IMR-90 (cell line): ENCODE measurements at regions not wholly inside any gene's neighbourhood (a gene's known extent, or its start where the extent isn't known, plus 50 kb on each side); places are given as distances from the start of the nearest gene placed in this dataset.

Experiments used
- ATAC-seq: fragments of 200-7000 bp; cut with Tn5 transposase; 2 replicates; pipeline ENCODE4 v1.9.1; 2020; ENCODE audit warnings: low read depth, mild to moderate bottlenecking, moderate library complexity
- BruUV-seq: library from RNA; stranded (reverse); fragments of 400-500 nt; replicated peaks from 2 replicates; lab custom pipeline; 2021; lab: Mats Ljungman, UMichigan
- CTCF ChIA-PET: fragments of 300-600 bp; formaldehyde crosslinking; extraction: SDS; loops from one replicate; lab custom pipeline; 2021; ENCODE audit warnings: antibody characterized with exemption; lab: Yijun Ruan, JAX
- POLR2A ChIA-PET: fragments of 300-600 bp; sonication (Branson Sonifier 250); formaldehyde crosslinking; loops from one replicate; lab custom pipeline; 2022; ENCODE audit warnings: antibody characterized with exemption; ENCODE audit not compliant: unreplicated experiment; lab: Charles Lee
- DNase-seq: peaks from one replicate; pipeline ENCODE4 v3.0.0; 2013
- H2AFZ ChIP-seq: replicated peaks from 2 replicates; pipeline ENCODE3; 2013; ENCODE audit warnings: low read length, mild to moderate bottlenecking; ENCODE audit not compliant: poor library complexity
- H2AK5ac ChIP-seq: 2 replicates; pipeline ENCODE4 v1.6.1; 2013; ENCODE audit warnings: low read depth, low read length, inconsistent platforms
- H2AK9ac ChIP-seq: replicated peaks from 2 replicates; pipeline ENCODE3; 2013; ENCODE audit warnings: mild to moderate bottlenecking, low read depth, low read length, moderate library complexity; ENCODE audit not compliant: poor library complexity
- H2BK120ac ChIP-seq: 2 replicates; pipeline ENCODE4 v1.6.1; 2013; ENCODE audit warnings: low read depth, low read length, inconsistent platforms
- H2BK15ac ChIP-seq: 3 replicates; pipeline ENCODE4 v1.6.1; 2013; ENCODE audit warnings: low read depth, low read length, inconsistent platforms
- H2BK20ac ChIP-seq: 2 replicates; pipeline ENCODE4 v1.6.1; 2013; ENCODE audit warnings: low read depth, mild to moderate bottlenecking, inconsistent platforms, low read length, moderate library complexity
- H2BK5ac ChIP-seq: 2 replicates; pipeline ENCODE4 v1.6.1; 2013; ENCODE audit warnings: mild to moderate bottlenecking, low read depth, low read length, inconsistent platforms; ENCODE audit not compliant: poor library complexity, severe bottlenecking
- H3K14ac ChIP-seq: replicated peaks from 2 replicates; pipeline ENCODE4 v1.6.1; 2013; ENCODE audit warnings: low read depth, low read length, inconsistent platforms
- H3K18ac ChIP-seq: 2 replicates; pipeline ENCODE4 v1.6.1; 2013; ENCODE audit warnings: low read depth, low read length, control low read depth
- H3K23ac ChIP-seq: 2 replicates; pipeline ENCODE4 v1.6.1; 2013; ENCODE audit warnings: low read depth, low read length, inconsistent platforms
- H3K27ac ChIP-seq: 2 replicates; pipeline ENCODE4 v1.5.1; 2013; ENCODE audit warnings: mild to moderate bottlenecking, control low read depth, low read length; ENCODE audit not compliant: insufficient read depth
- H3K27me3 ChIP-seq: 2 replicates; pipeline ENCODE4 v1.6.1; 2013; ENCODE audit warnings: low read length; ENCODE audit not compliant: control insufficient read depth, insufficient read depth
- H3K36me3 ChIP-seq: 2 replicates; pipeline ENCODE4 v1.6.1; 2013; ENCODE audit warnings: low read length, mixed read lengths; ENCODE audit not compliant: control insufficient read depth, insufficient read depth
- H3K4ac ChIP-seq: 2 replicates; pipeline ENCODE4 v1.6.1; 2013; ENCODE audit warnings: low read depth, low read length, inconsistent platforms
- H3K4me1 ChIP-seq: 2 replicates; pipeline ENCODE4 v1.6.1; 2013; ENCODE audit warnings: low read length, mixed read lengths; ENCODE audit not compliant: control insufficient read depth, insufficient read depth
- H3K4me2 ChIP-seq: 2 replicates; pipeline ENCODE4 v1.6.1; 2013; ENCODE audit warnings: low read depth, mild to moderate bottlenecking, control low read depth, low read length, moderate library complexity
- H3K4me3 ChIP-seq: 2 replicates; pipeline ENCODE4 v1.5.1; 2013; ENCODE audit warnings: low read depth, mild to moderate bottlenecking, control low read depth, low read length, moderate library complexity; ENCODE audit not compliant: insufficient read depth
- H3K56ac ChIP-seq: 2 replicates; pipeline ENCODE4 v1.6.1; 2013; ENCODE audit warnings: low read length, inconsistent platforms; ENCODE audit not compliant: insufficient read depth; ENCODE audit errors: extremely low read depth
- H3K79me1 ChIP-seq, 2 experiments: 2 replicates each; pipeline ENCODE4 v1.6.1; 2013; ENCODE audit warnings: low read length in 2 of 2, inconsistent platforms in 1 of 2, low read depth in 1 of 2
- H3K9ac ChIP-seq: 2 replicates; pipeline ENCODE4 v1.6.1; 2013; ENCODE audit warnings: low read depth, low read length, control low read depth
- H3K9me1 ChIP-seq: 2 replicates; pipeline ENCODE4 v1.6.1; 2013; ENCODE audit warnings: low read length, inconsistent platforms; ENCODE audit not compliant: insufficient read depth
- H3K9me3 ChIP-seq: 2 replicates; pipeline ENCODE4 v1.6.1; 2013; ENCODE audit warnings: low read length; ENCODE audit not compliant: control insufficient read depth, insufficient read depth
- H4K20me1 ChIP-seq: 2 replicates; pipeline ENCODE4 v1.6.1; 2013; ENCODE audit warnings: low read length, inconsistent platforms; ENCODE audit not compliant: insufficient read depth
- H4K5ac ChIP-seq: 2 replicates; pipeline ENCODE4 v1.6.1; 2013; ENCODE audit warnings: mild to moderate bottlenecking, low read depth, low read length, control low read depth
- H4K8ac ChIP-seq, 2 experiments: 2 replicates each; pipeline ENCODE4 v1.6.1; 2013; ENCODE audit warnings: low read depth in 2 of 2, low read length in 2 of 2, control low read depth in 1 of 2, inconsistent platforms in 1 of 2
- H4K91ac ChIP-seq: 2 replicates; pipeline ENCODE4 v1.6.1; 2013; ENCODE audit warnings: low read depth, low read length, inconsistent platforms; ENCODE audit not compliant: insufficient read depth
- BHLHE40 ChIP-seq: fragments of 150-350 bp; IDR thresholded peaks from 2 replicates; pipeline ENCODE4 v1.6.1; 2016; ENCODE audit warnings: mild to moderate bottlenecking, low read depth, low read length
- CEBPB ChIP-seq: IDR thresholded peaks from 2 replicates; pipeline ENCODE4 v1.6.1; 2012; ENCODE audit warnings: low read depth, low read length, improper control_type of control experiment
- CHD1 ChIP-seq: IDR thresholded peaks from 2 replicates; pipeline ENCODE4 v1.6.1; 2012; ENCODE audit warnings: low read depth, low read length, improper control_type of control experiment
- ELK1 ChIP-seq: fragments of 150-350 bp; IDR thresholded peaks from 2 replicates; pipeline ENCODE4 v1.6.1; 2016; ENCODE audit warnings: low read depth, mild to moderate bottlenecking, low read length, moderate library complexity, borderline replicate concordance
- FOS ChIP-seq: fragments of 150-350 bp; IDR thresholded peaks from 2 replicates; pipeline ENCODE4 v1.6.1; 2016; ENCODE audit warnings: low read depth, low read length
- MAFK ChIP-seq: IDR thresholded peaks from 2 replicates; pipeline ENCODE4 v1.6.1; 2012; ENCODE audit warnings: low read depth, low read length, improper control_type of control experiment
- MAZ ChIP-seq: IDR thresholded peaks from 2 replicates; pipeline ENCODE4 v1.6.1; 2012; ENCODE audit warnings: low read depth, mild to moderate bottlenecking, low read length, improper control_type of control experiment, moderate library complexity, borderline replicate concordance
- MXI1 ChIP-seq: IDR thresholded peaks from 2 replicates; pipeline ENCODE4 v1.6.1; 2012; ENCODE audit warnings: low read depth, mild to moderate bottlenecking, low read length, moderate library complexity, borderline replicate concordance
- NFE2L2 ChIP-seq: fragments of 150-350 bp; IDR thresholded peaks from 2 replicates; pipeline ENCODE4 v1.6.1; 2016; ENCODE audit warnings: low read depth, mild to moderate bottlenecking, low read length
- POLR2A ChIP-seq: IDR thresholded peaks from 2 replicates; pipeline ENCODE4 v1.6.1; 2012; ENCODE audit warnings: mild to moderate bottlenecking, low read depth, low read length
- RAD21 ChIP-seq: IDR thresholded peaks from 2 replicates; pipeline ENCODE4 v1.6.1; 2012; ENCODE audit warnings: low read length, improper control_type of control experiment
- RCOR1 ChIP-seq: IDR thresholded peaks from 2 replicates; pipeline ENCODE4 v1.6.1; 2012; ENCODE audit warnings: mild to moderate bottlenecking, low read length, improper control_type of control experiment; ENCODE audit not compliant: insufficient replicate concordance
- RFX5 ChIP-seq: IDR thresholded peaks from 2 replicates; pipeline ENCODE4 v1.8.0; 2012; ENCODE audit warnings: low read depth, mild to moderate bottlenecking, low read length, moderate library complexity
- SMC3 ChIP-seq: fragments of 150-350 bp; IDR thresholded peaks from 2 replicates; pipeline ENCODE4 v1.6.1; 2016; ENCODE audit warnings: low read depth, mild to moderate bottlenecking, antibody characterized with exemption, low read length, moderate library complexity
- USF2 ChIP-seq: fragments of 150-350 bp; IDR thresholded peaks from 2 replicates; pipeline ENCODE4 v1.6.1; 2017; ENCODE audit warnings: mild to moderate bottlenecking, antibody characterized with exemption, low read length, low read depth
- WGBS, 2 experiments: methylation state at CpG; one replicate each; pipeline versions ENCODE4 v1.1.5 to v1.1.7; 2013; ENCODE audit warnings: missing lambda C conversion rate in 2 of 2; ENCODE audit not compliant: insufficient read length in 1 of 2; ENCODE audit errors: extremely low coverage in 2 of 2; 5-methylcytosine and 5-hydroxymethylcytosine counted together
- dilution Hi-C: fragments of 300-500 bp; cut with HindIII; formaldehyde crosslinking; loops from one replicate; pipeline ENCODE4 v1.14.3; 2018; ENCODE audit warnings: low sequenced_read_pairs; ENCODE audit not compliant: unreplicated experiment
- in situ Hi-C: fragments of 300-500 bp; cut with MboI; formaldehyde crosslinking; loops from 3 replicates; pipeline ENCODE4 v1.14.3; 2019; ENCODE audit warnings: low sequenced_read_pairs, inconsistent platforms, mixed read lengths
- intact Hi-C: fragments of 100-400 bp; cut with micrococcal nuclease; formaldehyde crosslinking; loops from 2 replicates; pipeline ENCODE4 v1.10.0; 2022
- TF ChIP-seq, protein P1 (sequence below): conservative IDR thresholded peaks from 2 replicates; pipeline ENCODE4 v1.5.1; 2012; ENCODE audit warnings: mild to moderate bottlenecking, low read depth, low read length, improper control_type of control experiment

DNA sequence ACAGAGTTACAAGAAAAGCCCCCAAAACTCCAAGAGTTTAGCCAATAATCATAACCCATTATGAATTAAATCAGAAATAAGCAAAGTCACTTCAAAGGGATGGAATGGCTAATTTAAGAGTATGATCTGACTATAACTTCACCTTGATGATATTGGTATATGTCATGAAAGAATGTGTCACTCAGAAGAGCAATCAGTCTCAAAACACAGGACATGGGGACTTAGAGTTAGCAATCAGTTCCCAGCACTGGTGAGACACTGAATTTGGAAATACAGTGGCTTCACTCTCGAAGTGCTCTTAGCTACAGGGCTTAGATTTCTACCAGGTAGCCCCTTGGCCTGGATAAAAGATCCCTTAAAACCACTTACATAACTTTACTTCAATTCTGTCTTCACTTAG is 65.7 kb upstream of the EXOC1L start:
- Histone ChIP-seq H3K9ac (no peak overlapping the region), H4K20me1 (no peaks in the 10 kb centered on the region), H3K9me1 (no peaks in the 10 kb centered on the region), H2BK5ac (no peak overlapping the region), H3K27me3 (peaks cover 2% of the 10 kb centered on the region; the same call in 1 of the 2 replicates), H3K4me3 (no peak overlapping the region), H3K56ac (no peak overlapping the region), H3K4me2 (no peak overlapping the region), H3K23ac (no peak overlapping the region), H3K14ac (no peak overlapping the region), H3K4me1 (no peaks in the 10 kb centered on the region), H3K4ac (no peak overlapping the region), H3K36me3 (no peaks in the 10 kb centered on the region), H4K8ac (no peak overlapping the region), H2AK5ac (no peak overlapping the region), H2BK20ac (no peak overlapping the region), H3K18ac (no peak overlapping the region), H2BK15ac (no peak overlapping the region), H3K79me1 (no peaks in the 10 kb centered on the region), H4K5ac (no peak overlapping the region), H2BK120ac (no peak overlapping the region), H2AK9ac (no peak overlapping the region), H3K27ac (no peak overlapping the region), H2AFZ (no peak overlapping the region), H4K91ac (no peak overlapping the region), H3K9me3 (no peaks in the 10 kb centered on the region)
- no peak for DNase-seq
- intact Hi-C loops, result no loop called here
- ChIA-PET POLR2A (no interaction called here), CTCF (no interaction called here)
- WGBS, 2 experiments, result no CpG with 5 or more reads among the region's 1 CpG
- in situ Hi-C loops, result no loop called here
- dilution Hi-C loops, result no loop called here
- ATAC-seq, result no peak
- no TSS peak for BruUV-seq
- TF ChIP-seq RAD21, result no peak
- no peak for TF ChIP-seq FOS
- no peak for TF ChIP-seq BHLHE40
- TF ChIP-seq ELK1, result no peak
- TF ChIP-seq USF2, result no peak
- TF ChIP-seq NFE2L2, result no peak
- TF ChIP-seq RCOR1, result no peak
- no peak for TF ChIP-seq MAZ
- TF ChIP-seq SMC3, result no peak
- TF ChIP-seq CEBPB, result no peak
- TF ChIP-seq POLR2A, result no peak
- TF ChIP-seq MAFK, result no peak
- no peak for TF ChIP-seq RFX5
- TF ChIP-seq MXI1, result no peak
- TF ChIP-seq CHD1, result no peak
- TF ChIP-seq, protein P1, sequence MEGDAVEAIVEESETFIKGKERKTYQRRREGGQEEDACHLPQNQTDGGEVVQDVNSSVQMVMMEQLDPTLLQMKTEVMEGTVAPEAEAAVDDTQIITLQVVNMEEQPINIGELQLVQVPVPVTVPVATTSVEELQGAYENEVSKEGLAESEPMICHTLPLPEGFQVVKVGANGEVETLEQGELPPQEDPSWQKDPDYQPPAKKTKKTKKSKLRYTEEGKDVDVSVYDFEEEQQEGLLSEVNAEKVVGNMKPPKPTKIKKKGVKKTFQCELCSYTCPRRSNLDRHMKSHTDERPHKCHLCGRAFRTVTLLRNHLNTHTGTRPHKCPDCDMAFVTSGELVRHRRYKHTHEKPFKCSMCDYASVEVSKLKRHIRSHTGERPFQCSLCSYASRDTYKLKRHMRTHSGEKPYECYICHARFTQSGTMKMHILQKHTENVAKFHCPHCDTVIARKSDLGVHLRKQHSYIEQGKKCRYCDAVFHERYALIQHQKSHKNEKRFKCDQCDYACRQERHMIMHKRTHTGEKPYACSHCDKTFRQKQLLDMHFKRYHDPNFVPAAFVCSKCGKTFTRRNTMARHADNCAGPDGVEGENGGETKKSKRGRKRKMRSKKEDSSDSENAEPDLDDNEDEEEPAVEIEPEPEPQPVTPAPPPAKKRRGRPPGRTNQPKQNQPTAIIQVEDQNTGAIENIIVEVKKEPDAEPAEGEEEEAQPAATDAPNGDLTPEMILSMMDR, result no peak
